ENCODE measurements at regions not wholly inside any gene's neighbourhood (a gene's known extent, or its start where the extent isn't known, plus 50 kb on each side); places are given as distances from the start of the nearest gene placed in this dataset.

DNA sequence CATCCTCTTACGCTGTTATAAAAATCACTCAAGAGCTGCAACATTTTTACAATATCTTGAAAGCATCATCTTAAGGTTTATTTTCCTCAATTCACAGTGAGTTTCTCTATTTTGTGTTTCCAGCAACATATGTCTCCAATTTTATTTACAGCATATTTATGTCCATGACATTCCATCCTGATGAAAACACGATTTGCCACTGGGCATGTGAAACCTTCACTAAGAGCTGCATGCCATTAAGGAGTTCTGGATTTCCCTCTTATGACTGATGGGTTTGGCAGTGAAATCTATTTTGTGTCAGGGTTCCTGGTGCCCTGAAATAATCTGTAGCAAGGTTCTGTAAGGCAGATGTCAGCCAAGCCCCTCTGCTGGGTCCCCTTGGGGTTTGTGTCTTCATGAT lies 527.6 kb upstream of the KLF12 start:
- no peak for TF ChIP-seq EP300 (IDR thresholded peaks at IDR 0.05)
- TF ChIP-seq, protein P1, sequence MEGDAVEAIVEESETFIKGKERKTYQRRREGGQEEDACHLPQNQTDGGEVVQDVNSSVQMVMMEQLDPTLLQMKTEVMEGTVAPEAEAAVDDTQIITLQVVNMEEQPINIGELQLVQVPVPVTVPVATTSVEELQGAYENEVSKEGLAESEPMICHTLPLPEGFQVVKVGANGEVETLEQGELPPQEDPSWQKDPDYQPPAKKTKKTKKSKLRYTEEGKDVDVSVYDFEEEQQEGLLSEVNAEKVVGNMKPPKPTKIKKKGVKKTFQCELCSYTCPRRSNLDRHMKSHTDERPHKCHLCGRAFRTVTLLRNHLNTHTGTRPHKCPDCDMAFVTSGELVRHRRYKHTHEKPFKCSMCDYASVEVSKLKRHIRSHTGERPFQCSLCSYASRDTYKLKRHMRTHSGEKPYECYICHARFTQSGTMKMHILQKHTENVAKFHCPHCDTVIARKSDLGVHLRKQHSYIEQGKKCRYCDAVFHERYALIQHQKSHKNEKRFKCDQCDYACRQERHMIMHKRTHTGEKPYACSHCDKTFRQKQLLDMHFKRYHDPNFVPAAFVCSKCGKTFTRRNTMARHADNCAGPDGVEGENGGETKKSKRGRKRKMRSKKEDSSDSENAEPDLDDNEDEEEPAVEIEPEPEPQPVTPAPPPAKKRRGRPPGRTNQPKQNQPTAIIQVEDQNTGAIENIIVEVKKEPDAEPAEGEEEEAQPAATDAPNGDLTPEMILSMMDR (IDR thresholded peaks at IDR 0.05) = no peak

Measured in ovary (tissue), 3 donors.